ENCODE measurements at regions not wholly inside any gene's neighbourhood (a gene's known extent, or its start where the extent isn't known, plus 50 kb on each side); places are given as distances from the start of the nearest gene placed in this dataset.

GRCh38 chr3:88713233-88713691, 394.2 kb upstream of the EPHA3 start:
- TF ChIP-seq LEF1 (IDR thresholded peaks at IDR 0.05; ENCODE audit: borderline replicate concordance) (no peak), SUZ12 (IDR thresholded peaks at IDR 0.05) (no peak)

Measured in HEK293T (cell line).